Upper lobe of left lung (tissue), 4 donors: ENCODE measurements at regions not wholly inside any gene's neighbourhood (a gene's known extent, or its start where the extent isn't known, plus 50 kb on each side); places are given as distances from the start of the nearest gene placed in this dataset.

Experiments used
- CTCF ChIP-seq, 6 experiments: fragments of 450-650 bp in 4 of 6; fragments of 200-600 bp in 2 of 6; sonication (generic) in 2 of 6; IDR thresholded peaks; one replicate each; pipeline ENCODE4 v1.5.1; 2016 to 2019; ENCODE audit warnings: antibody characterized with exemption in 6 of 6
- POLR2A ChIP-seq, 4 donors: fragments of 450-650 bp; IDR thresholded peaks; one replicate each; pipeline ENCODE4 v1.5.1; 2016 to 2017; ENCODE audit warnings: antibody characterized with exemption in 4 of 4, mild to moderate bottlenecking in 2 of 4

DNA sequence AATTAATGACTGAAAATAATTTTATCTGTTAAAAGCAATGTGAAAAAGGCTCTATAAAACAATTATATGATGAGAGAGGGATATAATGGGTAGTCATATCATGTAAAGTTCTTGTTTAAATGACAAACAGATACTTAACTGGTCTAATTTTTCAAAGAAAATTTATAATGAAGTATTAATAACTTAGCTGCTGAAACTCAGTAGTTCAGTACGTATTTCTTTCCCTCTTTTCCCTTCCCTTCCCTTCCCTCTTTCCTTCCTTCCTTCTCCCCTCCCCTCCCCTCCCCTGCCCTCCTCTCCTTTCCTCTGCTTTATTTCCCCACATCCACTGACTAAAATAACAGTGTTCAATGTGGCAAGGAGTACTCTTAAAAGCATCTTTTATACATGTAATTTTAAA lies 123.1 kb upstream of the PTGFR start:
- TF ChIP-seq CTCF (IDR thresholded peaks at IDR 0.05) = no peak
- no peak for TF ChIP-seq POLR2A (IDR thresholded peaks at IDR 0.05)
